ENCODE measurements at regions not wholly inside any gene's neighbourhood (a gene's known extent, or its start where the extent isn't known, plus 50 kb on each side); places are given as distances from the start of the nearest gene placed in this dataset.

DNA sequence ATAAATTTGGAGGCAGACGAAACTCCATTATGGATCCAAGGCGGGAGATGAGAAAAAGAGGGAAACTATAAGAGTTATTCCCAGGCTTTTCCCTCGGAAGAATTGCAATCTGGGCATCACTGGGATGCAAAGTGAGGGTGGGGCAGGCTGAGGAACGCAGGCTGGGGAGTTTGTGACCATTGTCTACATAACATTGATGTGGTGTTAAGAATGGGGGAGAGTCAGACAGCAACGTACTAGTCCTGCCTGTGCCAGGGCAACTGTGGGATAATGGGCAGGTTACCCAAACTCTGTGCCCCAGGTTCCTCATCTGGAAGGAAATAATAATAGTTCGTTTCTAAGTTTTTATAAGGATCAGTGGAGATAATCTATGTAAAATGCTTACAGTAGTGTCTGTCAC lies 84.4 kb upstream of the SIX2 start:
- Histone ChIP-seq H3K27me3 (no peaks in the 10 kb centered on the region), H3K36me3 (ENCODE audit: low read depth, missing control alignments) (no peaks in the 10 kb centered on the region), H3K9me3 (no peaks in the 10 kb centered on the region), H3K27ac (no peak overlapping the region), H3K4me1 (no peaks in the 10 kb centered on the region), H3K4me3 (no peak overlapping the region)
- intact Hi-C loops (cut with DNase I; ENCODE audit: low total_unique reads): no loop called here
- no peak for DNase-seq
- no peak for TF ChIP-seq POLR2A (IDR thresholded peaks at IDR 0.05)
- TF ChIP-seq, protein P1, sequence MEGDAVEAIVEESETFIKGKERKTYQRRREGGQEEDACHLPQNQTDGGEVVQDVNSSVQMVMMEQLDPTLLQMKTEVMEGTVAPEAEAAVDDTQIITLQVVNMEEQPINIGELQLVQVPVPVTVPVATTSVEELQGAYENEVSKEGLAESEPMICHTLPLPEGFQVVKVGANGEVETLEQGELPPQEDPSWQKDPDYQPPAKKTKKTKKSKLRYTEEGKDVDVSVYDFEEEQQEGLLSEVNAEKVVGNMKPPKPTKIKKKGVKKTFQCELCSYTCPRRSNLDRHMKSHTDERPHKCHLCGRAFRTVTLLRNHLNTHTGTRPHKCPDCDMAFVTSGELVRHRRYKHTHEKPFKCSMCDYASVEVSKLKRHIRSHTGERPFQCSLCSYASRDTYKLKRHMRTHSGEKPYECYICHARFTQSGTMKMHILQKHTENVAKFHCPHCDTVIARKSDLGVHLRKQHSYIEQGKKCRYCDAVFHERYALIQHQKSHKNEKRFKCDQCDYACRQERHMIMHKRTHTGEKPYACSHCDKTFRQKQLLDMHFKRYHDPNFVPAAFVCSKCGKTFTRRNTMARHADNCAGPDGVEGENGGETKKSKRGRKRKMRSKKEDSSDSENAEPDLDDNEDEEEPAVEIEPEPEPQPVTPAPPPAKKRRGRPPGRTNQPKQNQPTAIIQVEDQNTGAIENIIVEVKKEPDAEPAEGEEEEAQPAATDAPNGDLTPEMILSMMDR (IDR thresholded peaks at IDR 0.05): no peak
- 71% methylated on average over 6 of the region's 6 CpGs for WGBS, 2 donors

DNA sequence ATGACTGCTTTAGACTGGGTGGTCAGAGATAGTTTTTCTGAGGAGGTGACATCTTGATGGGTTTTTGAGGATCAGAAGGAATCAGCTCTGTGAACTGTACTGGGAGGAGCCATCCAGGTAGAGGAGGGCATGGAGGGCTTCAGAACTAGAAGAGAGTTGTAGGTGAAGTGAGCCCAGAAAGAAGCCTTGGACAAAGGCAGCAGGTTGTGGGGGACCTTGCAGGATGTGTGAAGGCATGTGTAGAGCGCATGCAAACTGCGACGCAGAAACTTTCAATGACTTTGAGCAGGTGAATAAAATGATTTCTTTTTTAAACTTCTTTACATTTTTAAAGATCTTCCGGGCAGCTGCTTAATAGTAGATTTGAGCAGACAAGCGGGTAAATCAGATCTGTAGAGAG lies 83.9 kb upstream of the SIX2 start:
- Histone ChIP-seq H3K9me3 (no peaks in the 10 kb centered on the region), H3K4me1 (no peaks in the 10 kb centered on the region), H3K4me3 (no peak overlapping the region), H3K27me3 (no peaks in the 10 kb centered on the region), H3K27ac (no peak overlapping the region), H3K36me3 (ENCODE audit: low read depth, missing control alignments) (no peaks in the 10 kb centered on the region)
- TF ChIP-seq, protein P1 (IDR thresholded peaks at IDR 0.05): no peak
- TF ChIP-seq POLR2A (IDR thresholded peaks at IDR 0.05): no peak
- DNase-seq: no peak
- intact Hi-C loops (cut with DNase I; ENCODE audit: low total_unique reads): no loop called here
- WGBS, 2 donors: 93 to 94% methylated on average over 5 of the region's 5 CpGs

DNA sequence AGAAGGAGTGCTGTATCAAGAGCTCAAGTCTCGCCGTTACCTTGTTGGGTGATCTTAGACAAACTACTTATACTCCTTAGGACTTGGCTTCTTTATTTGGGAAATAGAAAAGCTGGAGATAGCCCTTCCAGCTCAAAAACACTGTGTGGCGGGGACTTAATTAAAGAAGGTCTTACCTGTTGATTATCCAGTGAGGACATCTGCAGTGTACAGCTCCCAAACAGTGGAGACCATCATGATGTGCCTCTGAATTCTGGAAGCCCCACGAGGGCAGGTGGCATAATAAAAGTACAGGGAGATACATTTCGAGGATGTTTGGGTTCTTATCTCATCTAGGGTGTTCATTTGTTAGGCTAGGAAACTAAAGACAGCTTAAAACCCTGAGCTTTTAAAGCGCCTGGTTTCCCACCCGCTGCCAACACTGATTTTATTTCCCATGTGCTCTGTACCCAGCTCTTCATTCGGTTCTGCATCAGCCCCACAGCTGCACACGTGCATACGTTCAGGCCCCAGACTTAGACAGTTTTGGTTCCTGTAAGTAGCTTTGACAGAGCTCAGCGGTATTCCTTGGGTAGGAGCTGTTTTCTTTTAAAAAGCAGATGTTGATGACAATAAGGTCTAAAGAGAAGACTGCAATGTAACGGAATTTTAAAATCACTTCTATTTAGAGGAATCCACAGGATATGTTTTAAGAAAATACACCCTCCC lies 80.5 kb upstream of the SIX2 start:
- 81 to 85% methylated on average over 12 of the region's 12 CpGs for WGBS, 2 donors
- Histone ChIP-seq H3K27ac (no peak overlapping the region), H3K36me3 (ENCODE audit: low read depth, missing control alignments) (no peaks in the 10 kb centered on the region), H3K9me3 (no peaks in the 10 kb centered on the region), H3K4me1 (no peaks in the 10 kb centered on the region), H3K27me3 (no peaks in the 10 kb centered on the region), H3K4me3 (no peak overlapping the region)
- TF ChIP-seq, protein P1 (IDR thresholded peaks at IDR 0.05): no peak
- no peak for TF ChIP-seq POLR2A (IDR thresholded peaks at IDR 0.05)
- DNase-seq: no peak
- intact Hi-C loops (cut with DNase I; ENCODE audit: low total_unique reads): no loop called here

DNA sequence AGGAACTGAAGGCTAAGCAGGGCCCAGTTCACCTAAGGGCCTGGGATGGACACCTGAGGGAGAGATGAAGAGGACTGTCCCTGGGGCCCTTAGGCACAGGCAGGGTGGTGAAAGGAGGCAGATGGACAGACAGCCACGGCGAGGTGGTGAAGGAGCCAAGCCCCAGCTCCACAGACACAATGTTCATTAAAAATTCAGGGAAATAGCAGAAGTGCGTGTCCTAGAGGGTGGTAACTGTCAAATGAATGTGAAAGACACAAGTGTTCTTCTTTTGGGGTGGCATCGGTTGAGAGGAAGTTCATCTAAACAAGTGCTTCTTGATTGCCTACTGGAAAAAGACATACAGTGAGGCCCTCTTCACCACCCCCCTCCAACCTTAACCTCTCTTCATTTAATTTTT lies 76.2 kb upstream of the SIX2 start:
- 86 to 89% methylated on average over 4 of the region's 4 CpGs for WGBS, 2 donors

More for the DNA sequence above, 76.2 kb upstream of the SIX2 start:
- Histone ChIP-seq H3K36me3 (ENCODE audit: low read depth, missing control alignments) (no peaks in the 10 kb centered on the region), H3K4me1 (no peaks in the 10 kb centered on the region), H3K4me3 (no peak overlapping the region), H3K27me3 (no peaks in the 10 kb centered on the region), H3K9me3 (no peaks in the 10 kb centered on the region), H3K27ac (no peak overlapping the region)
- no peak for TF ChIP-seq POLR2A (IDR thresholded peaks at IDR 0.05)
- TF ChIP-seq, protein P1 (IDR thresholded peaks at IDR 0.05): no peak
- intact Hi-C loops (cut with DNase I; ENCODE audit: low total_unique reads): no loop called here
- no peak for DNase-seq

Measured in testis (tissue), 2 donors.